GM21367 (cell line): ENCODE measurements at regions not wholly inside any gene's neighbourhood (a gene's known extent, or its start where the extent isn't known, plus 50 kb on each side); places are given as distances from the start of the nearest gene placed in this dataset.

Experiments
- ATAC-seq: cut with Tn5 transposase; IDR thresholded peaks from one replicate; pipeline ENCODE4 v1.9.1; 2021; ENCODE audit not compliant: unreplicated experiment

DNA sequence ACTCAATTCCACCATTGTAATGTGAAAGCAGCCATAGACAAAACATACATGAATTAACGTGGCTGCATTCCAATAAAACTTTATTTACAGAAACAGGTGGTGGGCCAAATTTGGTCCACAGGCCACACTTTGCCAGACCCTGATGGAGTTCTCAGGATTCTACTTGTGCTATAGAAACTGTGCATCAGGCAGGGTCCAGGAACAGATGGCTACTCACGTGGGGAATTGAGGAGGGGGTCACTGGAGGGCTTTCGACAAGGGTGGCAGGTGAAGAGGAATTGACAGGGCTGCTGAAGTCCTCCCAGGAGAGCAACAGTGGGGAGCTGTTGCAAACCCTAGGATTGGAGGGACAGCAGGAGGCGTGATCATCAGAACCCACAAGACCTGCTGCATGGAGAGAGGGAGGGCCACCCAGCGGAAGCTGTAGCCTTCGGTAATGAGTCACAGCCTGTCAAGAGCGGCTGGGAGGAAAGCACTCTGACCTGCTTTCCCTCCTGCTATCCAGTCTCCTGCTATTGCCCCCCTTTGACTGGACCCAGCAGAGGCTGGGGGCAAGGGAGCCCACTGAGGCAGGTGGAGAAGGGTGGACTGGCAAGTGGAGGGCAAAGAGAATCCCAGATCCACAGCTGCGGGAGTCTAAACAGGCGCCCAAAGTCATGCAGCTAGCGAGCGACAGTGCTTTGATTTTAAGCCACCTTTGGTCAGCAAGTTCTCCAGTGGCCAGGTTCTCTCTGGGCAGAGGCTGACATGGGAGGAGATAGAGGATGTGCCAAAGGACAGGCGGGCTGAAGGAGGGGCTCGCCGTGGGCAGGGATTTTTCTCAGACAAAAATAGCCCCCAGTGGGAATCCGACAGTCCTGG, 138.3 kb upstream of the SMIM23 start:
- ATAC-seq: no peak

DNA sequence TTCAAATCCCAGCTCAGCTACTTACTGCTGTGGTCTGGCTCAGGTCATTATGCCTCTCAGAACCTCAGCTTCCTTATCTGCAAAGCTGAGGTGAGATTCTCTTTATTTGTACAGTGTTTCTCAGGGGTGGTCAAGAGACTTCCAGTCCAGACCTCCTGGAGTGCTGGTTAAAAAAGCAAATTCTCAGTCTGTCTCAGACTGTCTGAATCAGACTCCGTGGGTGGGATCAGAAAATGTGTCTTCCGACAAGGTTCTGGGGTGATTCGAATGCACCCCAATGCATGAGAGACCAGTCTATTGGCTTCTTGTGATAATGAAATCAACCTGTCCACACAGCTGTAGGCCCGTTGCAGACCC, 137.7 kb upstream of the SMIM23 start:
- no peak for ATAC-seq

DNA sequence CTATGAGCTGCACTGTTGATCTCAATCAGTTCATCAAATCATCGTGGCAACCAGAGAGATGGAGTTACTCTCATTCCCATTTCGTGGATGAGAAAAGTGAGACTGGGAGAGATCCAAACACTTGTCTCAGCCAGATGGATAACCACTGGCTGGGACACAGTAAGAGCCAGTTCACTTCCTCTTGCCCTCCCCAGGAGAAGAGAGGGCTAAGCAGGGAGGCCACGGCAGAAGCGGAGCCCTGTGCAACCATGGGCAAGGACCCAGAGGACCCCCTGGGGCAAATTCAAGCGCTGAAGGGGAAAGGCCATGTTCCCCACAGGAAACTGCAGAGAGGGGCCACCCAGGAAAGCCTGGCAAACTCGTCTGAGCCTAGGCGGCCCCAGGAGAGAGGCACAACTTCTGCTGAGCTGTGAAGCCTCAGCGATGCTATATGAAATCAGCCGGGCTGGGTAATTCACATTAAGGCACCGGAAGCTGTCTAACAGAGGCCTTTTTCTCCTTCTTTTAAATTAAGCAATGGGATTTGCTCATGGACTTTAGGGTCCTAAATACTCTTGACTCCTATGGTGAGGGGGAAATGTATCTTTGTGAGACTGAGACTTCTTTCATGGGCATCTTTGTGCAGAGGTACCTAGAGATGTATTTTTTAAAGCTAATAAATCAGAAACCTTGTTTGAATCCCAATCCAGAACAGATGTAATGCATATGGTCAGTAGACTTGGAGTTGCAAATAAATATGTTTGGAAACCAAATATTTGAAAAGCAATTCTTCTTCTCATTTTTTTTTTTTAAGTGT, 137.1 kb upstream of the SMIM23 start:
- no peak for ATAC-seq

DNA sequence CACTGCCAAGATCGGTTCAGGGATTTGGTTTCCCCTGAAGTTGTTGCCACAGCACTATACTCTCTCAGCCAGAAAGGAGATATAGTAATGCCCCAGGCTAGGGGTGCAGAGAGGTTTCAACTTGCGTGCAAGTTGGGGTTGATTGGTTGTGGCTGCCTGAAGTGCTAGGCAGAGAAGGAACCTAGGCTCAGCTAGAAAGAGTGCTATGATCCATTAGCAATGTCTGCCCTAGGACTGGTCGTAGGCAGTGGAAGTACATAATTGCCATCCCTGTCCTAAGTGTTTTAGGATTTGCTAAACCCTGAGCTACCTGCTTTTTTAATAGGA, 136.6 kb upstream of the SMIM23 start:
- no peak for ATAC-seq

DNA sequence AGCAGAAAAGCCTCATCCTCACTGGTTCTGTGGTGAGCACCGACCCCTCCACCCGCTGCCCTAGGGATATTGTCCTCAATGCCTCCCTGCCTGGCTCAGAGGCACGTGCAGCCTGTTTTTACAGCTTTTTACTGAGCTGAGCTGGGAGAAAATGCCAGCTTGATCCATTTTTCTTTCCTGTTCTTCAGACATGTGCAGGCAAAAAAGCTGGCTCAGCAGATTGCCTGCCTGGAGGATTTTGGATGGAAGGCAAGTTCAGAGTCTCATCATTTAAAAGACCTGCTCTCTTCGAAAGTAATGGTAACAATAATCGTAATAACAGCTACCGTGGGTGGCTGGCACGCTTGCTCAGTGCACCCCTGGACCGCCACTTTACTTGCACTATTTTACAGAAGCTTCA, 135.0 kb upstream of the SMIM23 start:
- ATAC-seq: no peak

DNA sequence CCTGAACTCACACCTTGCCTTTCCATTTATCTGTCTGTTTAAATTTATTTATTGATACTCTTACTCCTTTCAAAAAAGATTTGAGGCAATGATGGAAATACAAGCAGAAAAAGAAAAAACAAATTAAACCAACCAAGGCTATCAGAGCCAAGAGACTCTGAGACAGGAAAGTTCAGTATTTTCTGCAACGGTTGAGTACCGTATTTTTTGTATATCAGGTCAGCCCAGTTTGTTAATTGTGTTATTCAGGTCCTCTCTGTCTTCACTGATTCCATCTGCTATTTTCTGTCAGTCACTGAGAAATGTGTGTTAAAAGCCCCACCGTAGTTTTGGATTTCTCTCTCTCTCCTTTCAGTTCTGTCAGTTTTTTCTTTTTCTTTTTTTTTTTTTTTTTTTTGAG, 134.5 kb upstream of the SMIM23 start:
- ATAC-seq: no peak

DNA sequence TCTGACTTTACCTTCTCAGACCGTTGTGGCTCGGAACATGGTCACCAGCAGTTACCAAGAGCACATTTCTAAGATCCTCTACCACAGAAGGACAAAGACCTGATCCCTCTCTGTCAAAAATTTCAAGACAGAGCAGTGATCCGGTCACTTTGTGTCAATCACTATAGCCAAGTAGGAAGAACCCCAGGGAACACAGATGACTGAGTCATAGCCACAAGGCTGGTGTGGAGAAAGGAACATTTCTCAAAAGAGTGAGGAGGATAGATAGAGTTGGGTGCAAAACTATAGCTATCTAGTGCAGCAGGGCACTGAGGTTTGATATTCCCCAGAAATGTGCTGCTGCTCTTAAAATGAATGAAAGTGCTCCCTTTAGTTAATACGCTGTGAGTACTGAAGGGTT, 130.7 kb upstream of the SMIM23 start:
- no peak for ATAC-seq

DNA sequence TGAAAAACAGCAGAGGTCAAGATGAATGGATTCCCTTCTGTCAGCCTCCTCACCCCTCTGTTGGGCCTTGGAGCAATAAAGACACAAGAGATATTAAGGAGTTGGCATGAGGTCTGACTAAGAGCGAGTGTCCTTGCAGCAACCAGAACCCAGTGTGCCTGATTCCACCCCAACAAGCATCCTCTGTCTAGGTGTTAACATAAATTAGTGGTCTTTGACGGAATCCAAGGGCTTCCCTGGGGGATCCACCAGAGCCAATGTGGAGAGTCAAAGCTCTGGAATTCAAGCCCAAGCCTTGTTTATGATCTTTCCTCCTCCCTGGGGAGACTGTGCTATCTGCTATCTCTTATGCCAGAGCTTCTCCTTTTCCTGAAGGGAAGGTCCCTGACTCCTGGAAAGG, 128.1 kb upstream of the SMIM23 start:
- no peak for ATAC-seq

DNA sequence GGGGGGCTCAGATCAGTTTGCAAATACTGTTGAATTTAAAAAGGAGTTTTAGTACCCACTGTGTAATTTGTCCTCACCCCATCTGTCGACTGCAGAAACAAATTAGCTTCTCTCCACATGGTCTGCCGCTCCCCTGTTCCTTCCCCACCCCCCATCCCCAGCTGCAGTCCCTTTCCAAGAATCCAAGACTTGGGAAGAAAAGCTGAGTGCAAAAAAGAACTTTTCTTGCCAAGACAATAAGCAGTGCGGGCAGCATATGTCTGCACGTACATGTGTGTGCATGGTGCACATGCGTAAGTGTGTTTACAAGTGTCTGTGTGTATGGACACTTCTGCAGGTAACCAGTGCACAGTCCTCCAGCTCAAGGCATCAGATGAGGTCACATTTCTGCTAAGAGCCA, 125.7 kb upstream of the SMIM23 start:
- ATAC-seq: no peak

DNA sequence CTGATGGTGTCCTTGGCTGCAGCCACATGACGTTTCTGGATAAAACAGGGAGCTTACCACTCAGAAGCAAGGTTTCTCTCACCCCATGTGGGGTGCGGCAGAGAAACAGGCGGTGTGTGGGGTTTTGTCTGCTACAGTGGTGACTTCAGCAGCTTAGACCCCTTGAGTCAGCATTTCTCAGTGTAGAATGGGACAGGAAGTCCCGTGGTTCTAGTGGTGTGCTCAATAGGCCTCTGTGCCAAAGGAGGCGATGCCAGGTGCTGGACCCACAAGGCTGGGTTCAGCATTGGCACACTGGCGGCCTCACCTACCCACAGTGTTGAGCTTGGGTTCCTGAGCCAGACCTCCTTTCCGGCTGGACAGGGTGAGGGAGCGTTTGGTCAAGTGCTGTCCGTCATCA, 125.2 kb upstream of the SMIM23 start:
- ATAC-seq: no peak

DNA sequence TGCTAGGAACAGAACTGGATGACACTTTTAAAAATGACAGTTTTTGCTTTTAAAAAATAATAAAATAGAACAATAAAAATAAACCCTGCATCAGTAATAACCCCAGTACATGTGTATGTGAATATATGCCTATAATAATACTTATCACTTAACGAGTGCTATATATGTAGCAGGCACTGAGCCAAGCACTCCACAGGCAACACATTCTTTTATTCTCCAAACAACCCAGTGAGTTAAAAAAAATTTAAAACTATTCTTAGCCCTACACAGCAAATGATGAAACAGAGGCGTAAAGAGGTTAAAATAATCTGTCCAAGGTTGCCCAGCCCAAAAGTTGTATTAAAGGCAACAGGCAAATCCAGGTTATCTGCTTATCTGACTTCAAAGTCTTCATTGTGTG, 124.5 kb upstream of the SMIM23 start:
- ATAC-seq: no peak

DNA sequence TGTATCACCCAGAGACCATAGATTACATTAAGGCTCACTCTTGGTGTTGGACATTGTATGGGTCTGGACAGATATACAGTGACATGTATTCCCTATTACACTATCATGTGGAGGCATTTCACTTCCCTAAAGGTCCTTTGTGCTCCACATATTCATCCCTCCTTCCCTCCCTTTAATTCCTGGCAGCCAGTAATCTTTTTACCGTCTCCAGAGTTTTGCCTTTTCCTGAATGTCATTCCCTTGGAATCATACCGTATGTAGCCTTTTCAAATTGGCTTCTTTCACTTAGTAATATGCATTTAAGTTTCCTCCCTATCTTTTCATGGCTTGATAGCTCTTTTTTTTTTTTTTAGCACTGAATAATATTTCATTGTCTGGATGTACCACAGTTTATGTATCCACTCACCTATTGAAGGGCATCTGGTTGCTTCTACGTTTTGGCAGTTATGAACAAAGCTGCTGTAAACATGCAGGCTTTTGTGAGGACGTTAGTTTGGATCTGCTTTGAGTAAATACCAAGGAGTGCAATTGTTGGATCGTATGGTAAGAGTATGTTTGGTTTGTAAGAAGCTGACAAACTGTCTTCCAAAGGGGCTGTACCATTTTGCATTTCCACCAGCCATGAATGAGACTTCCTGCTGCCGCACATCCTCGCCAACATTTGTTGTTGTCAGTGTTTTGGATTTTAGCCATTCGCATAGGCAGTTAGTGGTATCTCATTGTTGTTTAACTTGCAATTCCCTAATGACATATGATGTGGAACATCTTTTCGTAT, 122.1 kb upstream of the SMIM23 start:
- ATAC-seq: no peak

DNA sequence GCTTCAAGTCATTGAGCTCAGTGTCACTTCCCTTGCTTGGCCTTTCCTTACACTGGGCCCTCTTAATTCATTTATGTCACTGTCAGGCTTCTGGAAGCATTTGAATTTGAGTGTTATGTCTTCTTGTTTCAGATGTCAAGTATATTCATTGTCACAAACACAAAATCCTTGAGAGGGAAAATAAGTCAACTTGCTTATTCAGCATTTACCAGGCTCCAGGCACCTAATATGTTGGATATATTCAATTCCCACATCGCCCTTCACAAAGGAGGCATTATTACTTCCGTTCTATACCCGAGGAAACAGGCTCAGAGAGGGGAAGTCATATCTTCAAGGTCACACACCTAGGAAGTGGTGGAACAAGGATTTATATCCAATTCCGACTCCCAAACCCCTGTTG, 121.1 kb upstream of the SMIM23 start:
- ATAC-seq: no peak

DNA sequence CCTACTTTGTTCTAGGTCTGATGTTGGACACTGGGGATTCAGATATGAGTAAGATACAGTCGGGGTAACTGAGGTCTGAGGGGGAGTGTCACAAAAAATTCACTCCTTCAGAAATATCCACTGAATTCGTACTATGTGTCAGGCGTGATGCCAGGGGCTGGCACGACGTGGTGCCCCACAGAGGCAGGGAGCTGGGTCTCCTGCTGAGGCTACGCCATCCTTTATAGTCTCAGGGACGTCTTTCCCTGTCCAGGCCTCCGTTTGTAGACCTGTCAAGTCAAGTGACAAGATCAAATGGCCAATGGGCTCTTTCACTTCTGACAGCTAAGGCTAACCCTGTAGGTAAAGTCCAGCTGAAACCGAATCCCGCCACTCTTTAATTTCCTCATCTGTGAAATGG, 118.8 kb upstream of the SMIM23 start:
- no peak for ATAC-seq

DNA sequence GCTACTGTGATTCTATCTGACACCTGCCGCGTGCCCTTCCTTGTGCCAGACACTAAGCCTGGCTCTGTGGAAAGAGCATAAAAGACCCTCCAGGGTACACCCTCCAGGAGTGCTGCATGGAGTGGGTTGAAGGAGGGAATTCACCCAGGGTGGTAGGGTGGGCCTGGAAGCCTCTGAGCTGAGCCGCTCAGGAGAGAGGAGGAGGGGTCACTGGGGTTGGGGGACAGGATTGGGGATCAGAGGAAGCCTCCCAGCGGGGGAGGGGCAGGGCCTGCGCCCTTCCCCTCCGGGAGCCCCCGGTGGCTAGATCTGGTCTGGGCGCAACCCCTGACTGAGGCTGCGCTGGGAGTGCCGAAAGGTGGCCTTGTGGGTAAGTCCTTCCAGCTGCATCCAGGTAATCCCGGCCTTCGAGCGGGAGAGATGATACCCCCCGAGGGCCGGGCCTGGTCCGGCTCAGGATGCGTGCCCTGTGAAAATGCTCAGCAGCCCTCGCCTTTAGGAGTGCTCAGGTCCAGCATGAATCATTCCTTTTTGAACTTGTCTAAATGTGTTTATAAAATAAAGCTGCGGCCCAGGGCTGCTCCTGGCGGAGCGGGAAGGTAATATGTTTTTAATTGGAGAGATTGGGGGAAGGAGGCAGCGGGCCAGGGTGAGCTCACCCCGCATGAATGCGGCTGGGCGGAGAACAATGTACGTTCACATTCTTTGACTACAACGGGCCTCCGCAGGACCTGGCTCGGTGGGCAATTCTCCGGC, 118.1 kb upstream of the SMIM23 start:
- no peak for ATAC-seq

DNA sequence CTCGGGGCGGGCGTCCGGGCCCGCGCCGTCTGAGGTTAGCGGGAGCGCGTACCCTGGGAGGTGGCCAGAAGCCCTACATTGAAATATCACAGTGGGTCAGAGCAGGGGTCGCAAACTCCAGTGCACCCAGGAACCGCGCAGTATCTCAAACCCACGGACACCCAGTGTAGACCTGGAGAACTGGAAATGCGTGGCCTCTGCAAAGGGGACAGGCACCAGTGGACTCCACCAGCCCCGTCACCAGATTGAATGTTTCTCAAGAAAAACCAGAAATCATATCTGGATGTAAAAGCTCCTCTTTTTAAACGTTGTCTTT, 117.6 kb upstream of the SMIM23 start:
- no peak for ATAC-seq

DNA sequence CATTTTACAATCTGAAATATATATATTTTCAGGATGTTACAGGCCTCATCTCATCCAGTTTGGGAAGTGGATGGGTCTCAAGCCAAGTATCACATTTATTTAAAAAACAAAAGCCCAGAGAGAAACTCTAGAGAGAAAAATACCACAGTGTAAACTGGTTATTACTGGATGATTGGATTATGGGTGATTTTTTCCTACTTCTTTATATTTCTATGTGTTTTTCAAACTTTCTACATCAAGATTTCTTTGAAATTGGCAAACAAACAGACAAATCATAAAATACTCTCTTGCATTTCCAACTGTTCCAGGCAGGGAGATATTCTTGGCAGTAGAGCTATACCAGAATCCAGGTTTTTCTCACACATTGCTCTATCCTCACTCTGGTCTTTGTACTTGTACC, 116.0 kb upstream of the SMIM23 start:
- ATAC-seq: no peak

DNA sequence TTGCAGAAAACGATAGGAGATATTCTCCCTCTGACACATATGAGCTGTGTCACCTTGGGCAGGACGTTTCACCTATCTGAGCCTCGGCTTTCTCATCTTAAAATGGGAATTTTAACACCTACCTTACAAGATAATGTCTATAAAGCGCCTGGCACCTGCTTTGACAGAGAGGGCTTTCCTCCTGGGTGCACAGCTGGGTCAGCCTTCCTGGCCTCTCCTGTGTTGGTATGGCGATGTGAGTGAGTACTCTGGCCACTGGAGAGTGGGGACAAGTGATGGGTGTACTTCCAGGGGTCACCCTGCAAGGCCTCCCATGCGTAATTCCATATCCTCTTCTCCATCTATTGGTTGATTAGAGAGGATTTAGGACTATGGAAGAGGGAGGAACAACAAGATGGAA, 113.1 kb upstream of the SMIM23 start:
- ATAC-seq: no peak

DNA sequence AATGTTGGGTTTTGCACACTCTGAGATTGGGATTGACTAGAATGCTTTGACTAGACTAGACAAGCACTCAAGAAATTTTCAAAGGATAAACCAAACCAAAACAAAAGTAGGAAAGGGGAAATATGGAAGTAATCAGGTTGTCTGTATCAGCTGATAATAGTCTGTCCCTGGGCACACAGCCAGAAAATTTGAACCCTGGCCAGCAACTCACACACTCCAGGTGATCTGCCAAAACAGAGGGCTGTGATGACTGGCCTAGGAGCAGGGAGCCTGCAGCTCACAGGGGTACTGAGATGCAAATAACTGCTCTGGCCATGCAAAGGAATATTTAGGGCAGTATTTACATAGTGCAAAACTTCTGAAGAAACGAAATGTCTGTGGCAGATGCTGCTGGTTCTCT, 112.3 kb upstream of the SMIM23 start:
- ATAC-seq: no peak

DNA sequence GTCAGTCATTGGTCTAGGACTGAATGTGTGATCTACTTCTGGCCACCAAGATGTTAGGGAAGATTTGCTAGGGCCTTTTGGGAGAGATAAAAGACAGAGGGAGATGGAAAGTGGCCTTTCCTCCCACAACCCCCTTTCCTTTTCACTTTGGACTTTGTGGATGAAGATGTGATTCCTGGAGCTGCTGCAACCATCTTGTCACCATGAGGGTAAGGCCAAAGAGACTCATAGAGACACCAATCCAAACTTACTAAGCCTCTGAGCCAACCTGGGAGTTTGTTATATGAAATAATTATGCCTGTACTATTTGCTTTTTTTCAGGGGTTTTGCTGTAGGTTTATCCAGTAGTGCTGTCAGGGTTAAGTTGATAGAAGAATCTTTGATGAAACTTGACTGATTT, 111.8 kb upstream of the SMIM23 start:
- no peak for ATAC-seq

DNA sequence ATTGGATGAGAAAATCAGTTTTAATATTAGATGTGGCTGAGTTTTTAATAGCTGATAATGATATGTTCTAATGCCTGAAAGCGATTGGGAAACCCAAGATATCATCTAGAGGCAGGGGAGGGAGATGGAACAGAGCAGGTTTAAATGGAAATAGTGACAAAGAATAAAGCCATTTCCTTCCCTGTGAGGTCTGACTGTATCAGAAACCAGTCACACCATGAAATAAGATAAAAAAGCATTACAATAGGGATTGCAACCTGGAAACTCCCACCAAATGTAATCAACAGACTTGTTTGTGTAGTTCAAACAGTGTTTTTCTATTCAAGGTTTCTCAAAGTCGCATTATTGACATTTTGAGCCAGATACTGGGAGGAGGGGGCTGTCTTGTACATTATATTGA, 110.1 kb upstream of the SMIM23 start:
- ATAC-seq: no peak
